ENCODE measurements at regions not wholly inside any gene's neighbourhood (a gene's known extent, or its start where the extent isn't known, plus 50 kb on each side); places are given as distances from the start of the nearest gene placed in this dataset.

DNA sequence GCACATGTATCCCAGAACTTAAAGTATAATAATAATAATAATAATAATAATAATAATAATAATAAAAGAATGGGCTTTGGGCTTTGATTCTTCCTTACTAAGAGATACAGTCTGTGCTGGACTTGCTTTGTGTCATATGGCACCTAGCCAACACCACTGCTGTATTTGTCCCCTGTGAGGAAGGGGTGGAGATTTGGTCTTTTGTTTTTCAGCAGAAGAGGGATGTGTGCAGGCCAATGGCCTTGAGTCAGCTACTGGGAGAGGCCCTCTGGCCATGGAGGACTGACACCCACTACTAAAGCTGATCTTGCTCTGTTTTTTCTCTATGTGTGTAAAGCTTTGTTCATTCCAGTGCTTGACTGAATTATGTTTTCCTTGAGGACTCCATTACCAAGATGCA is 573.0 kb upstream of the PCDH15 start:
- peak; percentile 3 for DNase-seq (ENCODE audit: low read depth)

DNA sequence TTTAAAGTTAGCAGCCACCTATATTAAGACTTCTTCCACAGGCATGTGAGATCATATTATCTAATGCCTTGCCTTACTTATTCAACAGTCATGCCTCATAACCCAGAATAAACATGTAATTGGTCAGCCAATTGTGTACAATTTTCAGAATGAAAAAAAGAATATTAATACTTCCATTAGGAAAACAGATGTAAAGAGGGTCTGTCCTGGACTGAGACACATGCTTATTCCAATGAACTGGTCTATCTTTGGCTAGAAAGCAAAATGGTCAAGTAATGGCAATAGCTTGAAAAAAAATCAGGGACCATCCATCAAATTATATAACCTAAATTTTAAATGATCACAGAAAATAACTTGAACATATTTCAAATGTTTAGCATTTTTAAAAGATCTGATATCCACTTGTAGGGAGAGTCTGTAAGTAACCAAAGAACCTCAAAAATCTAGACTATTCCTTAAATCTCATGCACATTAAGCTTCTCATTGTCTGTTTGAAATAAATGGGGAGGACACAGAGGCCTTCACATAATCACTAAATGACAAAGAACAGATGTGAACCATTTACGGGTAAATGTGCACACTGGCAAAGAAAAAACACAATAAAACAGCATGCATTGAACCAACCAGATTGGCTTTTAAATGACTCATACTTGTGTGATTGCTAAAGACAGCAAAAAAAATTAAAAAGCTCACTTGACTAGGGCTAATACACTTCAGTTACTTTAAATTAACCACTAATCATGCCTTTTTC is 568.8 kb upstream of the PCDH15 start:
- peak; percentile 61 for DNase-seq (ENCODE audit: low read depth)

DNA sequence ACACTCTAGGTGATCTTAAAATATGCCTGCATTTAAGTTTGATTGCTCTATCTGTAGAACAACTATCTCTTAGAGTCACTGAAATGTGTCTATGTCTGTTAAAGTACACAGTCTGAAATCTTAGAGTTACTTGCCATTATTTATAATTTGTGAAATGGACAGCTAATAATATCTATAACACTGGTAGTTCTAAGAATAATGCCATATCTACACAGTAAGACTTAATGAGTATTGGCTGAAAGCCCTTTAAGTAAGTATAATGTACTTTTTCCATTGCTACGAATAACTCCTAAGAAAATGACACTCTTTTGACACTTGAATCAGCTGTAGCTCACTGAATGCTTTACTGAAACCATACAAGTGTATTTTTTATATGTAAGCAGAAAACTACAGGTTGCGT is 567.4 kb upstream of the PCDH15 start:
- DNase-seq (ENCODE audit: low read depth) = no peak

DNA sequence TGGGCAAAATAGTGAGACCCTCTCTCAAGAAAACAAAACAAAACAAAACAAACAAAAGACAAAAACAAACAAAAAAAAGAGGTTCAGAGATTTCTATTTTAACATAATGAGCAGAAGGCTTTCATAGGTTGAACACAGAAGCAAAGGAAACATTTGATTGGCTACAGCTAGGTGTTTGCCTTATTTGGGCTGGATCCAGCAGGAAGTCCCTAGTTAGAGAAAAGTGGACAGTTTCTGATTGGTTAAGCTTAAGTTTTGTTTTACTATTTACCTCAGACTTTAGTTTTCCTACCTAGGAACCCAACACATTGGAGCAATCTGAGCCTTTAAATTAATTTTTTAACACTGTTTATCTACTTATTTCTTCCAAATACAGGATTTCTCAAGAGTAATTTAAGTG is 566.5 kb upstream of the PCDH15 start:
- no peak for DNase-seq (ENCODE audit: low read depth)

DNA sequence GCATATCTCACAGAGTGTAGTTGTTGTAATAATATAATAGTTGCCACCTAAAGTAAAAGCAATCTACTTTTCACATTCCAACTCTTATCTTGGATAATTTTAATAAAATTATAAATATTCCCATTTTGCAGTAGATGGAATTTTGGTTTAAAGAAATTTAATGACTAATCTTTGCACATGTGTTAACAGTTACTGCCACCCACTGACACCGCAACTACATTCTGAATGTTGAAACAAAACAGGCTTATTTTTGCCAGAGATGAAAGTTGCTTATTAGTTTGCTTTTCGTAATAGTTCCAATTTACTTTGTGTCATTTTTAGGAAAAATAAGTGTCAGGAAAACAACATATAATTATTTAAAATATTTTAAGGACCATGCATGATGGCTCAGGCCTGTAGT is 557.5 kb upstream of the PCDH15 start:
- no peak for DNase-seq (ENCODE audit: low read depth)

DNA sequence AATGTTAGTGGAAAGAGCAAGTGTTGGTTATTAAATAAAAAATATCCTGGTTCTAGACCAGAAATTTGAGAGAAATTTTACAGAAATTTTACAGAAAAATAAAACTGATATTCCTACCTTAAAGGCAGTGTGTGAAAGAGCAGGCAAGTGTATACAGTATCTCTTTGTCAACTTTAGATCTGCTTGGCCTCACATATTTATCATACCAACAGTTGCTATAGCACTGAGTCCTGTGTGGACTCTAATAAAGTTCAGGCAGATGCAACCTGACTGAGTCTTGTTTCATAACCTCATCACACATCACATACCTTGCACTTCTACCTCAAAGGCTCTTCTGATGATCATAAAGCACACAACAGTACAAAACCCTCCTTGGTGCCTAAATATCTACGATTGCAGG is 552.4 kb upstream of the PCDH15 start:
- DNase-seq (ENCODE audit: low read depth) = no peak

DNA sequence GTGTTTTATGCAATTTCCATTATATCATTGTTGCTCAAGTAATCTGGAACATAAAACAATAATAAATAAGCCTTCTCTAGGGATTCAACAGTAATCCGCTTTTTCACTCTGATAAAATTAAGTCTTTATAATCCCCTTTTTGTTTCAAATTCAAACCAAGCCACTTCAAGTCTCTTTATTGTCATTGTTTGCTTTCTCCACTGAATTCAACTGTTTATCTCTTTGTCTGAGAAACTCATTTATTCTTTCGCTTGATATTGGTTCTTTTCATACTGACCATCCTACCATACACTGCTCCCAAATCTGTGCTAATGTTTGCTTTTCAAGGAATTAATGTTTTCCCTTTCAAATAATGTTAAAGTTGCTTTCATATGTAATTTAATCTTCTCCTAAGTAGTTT is 550.4 kb upstream of the PCDH15 start:
- no peak for DNase-seq (ENCODE audit: low read depth)

GRCh38 chr10:55348534-55348933 is 547.5 kb upstream of the PCDH15 start:
- DNase-seq (ENCODE audit: low read depth) = no peak

DNA sequence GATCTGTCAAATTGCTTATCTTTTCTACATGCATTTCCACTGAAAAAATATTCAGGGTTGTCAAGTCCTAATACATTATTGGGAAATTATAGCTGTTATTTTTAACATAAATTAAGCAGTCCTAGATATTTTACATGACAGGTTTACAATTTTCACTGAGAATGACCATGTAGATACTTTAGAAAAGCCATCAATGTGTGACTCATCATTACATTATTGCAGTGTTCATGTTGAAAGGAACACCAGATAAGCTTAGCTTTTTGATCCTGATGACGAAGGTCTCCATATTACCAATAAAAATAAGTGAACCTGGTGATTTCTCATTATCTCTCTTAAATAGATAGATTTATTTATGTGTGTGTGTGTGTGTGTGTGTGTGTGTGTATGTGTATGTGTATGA is 529.5 kb upstream of the PCDH15 start:
- no peak for DNase-seq (ENCODE audit: low read depth)

DNA sequence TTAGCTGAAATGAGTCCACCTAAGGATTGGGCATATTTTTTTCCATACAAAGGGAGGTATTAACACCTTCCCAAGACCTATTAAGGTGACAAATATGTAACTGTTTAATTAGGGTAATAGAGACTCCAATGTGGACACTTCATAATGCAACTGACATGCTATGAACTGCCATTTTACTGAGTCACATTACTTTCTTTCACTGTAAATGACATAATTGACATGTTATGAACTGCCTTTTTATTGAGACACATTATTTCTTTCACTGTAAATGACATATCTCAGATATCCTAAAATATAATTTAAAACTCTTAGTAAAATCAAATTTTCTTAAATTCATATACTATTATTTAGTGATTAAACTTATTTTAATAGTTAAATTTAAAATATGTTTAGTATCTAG is 528.8 kb upstream of the PCDH15 start:
- no peak for DNase-seq (ENCODE audit: low read depth)

DNA sequence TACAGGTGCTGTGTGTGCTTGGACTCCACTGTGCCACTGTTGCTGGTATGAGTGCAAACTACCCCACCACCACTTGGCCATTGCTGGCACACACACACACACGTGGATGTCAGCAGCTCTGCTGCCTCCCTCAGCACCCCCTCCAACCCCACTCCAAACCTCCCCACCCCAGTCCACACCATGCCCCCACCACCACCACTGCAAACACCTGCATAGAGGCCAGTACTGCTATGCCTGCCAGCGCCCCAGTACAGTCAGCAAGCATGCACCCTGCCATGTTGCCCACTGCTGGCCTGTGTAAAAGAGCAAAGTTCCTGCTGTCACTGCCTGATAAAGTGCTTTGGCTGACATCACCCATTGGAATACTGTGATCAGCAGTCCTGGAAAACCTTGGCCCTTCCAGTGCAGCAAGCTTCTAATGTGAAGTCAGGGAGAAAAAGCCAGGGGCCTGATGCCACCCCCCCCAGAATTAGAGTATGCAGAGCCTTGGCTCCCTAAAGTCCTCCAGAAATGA is 519.2 kb upstream of the PCDH15 start:
- no peak for DNase-seq (ENCODE audit: low read depth)

GRCh38 chr10:55311848-55312635 is 511.0 kb upstream of the PCDH15 start:
- peak; percentile 1 for DNase-seq (ENCODE audit: low read depth)

DNA sequence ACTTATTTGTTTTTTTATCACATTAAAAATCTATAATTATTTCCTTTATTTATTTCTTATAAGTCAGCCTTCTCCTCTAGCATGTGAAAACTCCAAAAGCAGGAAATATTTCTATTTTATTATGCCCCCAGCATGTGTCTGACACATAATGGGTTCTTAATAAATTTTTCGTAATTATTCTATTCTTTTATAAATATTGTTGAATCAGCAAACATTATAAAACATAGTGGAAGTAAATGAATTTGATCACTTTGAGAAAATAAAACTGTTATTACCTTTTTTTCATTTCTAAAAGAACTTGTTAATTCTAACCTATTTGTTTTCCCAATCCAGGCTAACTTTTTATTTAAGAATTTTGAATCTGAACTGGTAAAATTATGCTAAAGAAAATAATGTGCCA is 509.1 kb upstream of the PCDH15 start:
- DNase-seq (ENCODE audit: low read depth) = no peak

GRCh38 chr10:55305285-55305684 is 504.3 kb upstream of the PCDH15 start:
- no peak for DNase-seq (ENCODE audit: low read depth)

GRCh38 chr10:55287346-55287745 is 486.3 kb upstream of the PCDH15 start:
- no peak for DNase-seq (ENCODE audit: low read depth)

DNA sequence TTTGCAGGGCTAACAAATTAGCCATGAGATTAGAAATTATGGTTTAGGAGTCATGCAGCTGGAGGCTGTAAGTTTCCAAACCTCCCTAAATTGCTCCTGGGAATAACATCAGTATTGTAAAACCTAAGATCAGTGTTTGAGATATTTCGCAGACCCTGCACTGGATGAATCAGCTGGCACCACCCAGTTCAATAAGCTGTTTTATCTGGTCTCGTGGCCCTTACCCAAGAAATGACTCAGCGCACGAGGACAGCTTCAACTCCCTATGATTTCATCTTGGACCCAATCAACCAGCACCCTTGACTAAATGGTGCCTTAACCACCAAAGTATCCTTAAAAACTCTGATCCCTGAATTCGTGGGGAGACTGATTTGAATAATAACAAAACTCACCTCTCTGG is 482.0 kb upstream of the PCDH15 start:
- peak; percentile 1 for DNase-seq (ENCODE audit: low read depth)

DNA sequence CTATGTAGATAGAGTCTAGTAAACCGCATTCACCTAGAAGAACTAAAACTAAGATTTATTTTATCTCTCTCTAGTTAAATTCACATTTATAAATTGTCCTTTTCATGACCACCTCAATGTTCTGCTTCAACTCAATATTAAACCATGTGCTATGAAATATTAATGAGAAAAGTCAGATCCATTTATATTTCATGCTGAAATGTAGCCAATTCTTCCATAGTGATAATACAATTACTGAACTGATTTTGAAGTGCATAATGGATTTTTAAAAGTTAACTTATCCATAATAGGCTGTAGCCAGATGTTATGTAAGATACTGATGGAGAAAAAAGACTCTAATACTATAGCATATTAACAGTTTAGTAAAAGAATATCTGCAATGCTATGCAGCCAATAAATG is 479.7 kb upstream of the PCDH15 start:
- no peak for DNase-seq (ENCODE audit: low read depth)

GRCh38 chr10:55277549-55277948 is 476.5 kb upstream of the PCDH15 start:
- DNase-seq (ENCODE audit: low read depth) = no peak

GRCh38 chr10:55274367-55274766 is 473.3 kb upstream of the PCDH15 start:
- peak; percentile 1 for DNase-seq (ENCODE audit: low read depth)

DNA sequence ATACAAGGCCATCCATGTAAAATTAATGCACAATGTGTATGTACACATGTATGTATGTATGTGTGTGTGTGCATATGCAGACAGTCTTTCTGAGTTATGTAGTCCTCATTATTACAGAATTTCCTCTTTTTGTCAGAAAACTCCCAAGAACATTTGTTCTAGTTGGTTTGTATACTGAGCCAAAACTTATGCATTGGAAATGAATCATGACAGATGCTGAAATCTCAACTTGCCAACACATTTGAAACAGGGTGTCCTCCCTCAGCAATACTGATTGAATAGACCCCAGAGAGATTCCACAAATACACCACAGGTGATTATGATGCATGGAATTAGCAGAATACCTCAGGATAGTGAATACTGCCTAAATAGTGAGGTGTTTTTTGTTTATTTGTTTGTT is 472.9 kb upstream of the PCDH15 start:
- no peak for DNase-seq (ENCODE audit: low read depth)

DNA sequence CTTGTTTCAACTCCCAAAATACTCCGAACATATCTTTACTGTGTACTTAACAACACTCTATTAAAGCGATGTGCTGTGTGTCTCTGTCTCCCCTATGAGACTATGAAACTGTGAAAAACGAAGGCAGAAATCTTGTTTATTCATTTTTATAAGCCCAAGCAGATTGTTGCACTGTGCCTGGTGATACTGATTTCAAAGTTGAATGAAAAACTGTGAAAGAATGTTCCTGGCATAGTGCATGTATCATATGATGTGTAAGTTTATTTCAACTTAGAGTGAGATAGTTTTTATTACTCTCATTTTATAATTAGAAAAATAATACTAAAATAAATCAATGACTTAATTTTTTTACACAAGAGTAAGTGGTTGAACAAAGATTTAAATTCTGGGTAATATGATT is 471.9 kb upstream of the PCDH15 start:
- no peak for DNase-seq (ENCODE audit: low read depth)

DNA sequence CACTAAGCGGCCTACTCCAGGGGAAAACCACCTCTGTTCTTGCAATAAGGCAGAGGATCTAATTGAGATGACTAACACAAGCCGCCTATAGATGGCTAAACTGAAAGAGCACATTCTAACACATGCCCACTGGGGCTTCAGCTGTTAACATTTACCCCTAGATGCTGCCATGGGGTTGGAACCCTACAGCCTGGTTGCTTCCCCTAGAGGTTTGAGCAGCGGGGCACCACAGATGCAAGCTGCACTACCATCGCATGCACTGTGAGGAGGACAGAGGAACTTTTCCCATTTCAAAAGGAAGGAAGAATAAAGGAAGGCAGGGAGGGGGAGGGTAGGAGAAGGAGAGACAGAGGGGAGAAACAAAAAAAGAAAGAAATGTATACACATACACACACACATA is 465.8 kb upstream of the PCDH15 start:
- DNase-seq (ENCODE audit: low read depth) = no peak

GRCh38 chr10:55263327-55263726 is 462.3 kb upstream of the PCDH15 start:
- DNase-seq (ENCODE audit: low read depth) = no peak
